HepG2 (cell line): ENCODE measurements at regions not wholly inside any gene's neighbourhood (a gene's known extent, or its start where the extent isn't known, plus 50 kb on each side); places are given as distances from the start of the nearest gene placed in this dataset.
A peak's percentile ranks its signal among the peaks of the same experiment; 100 is the strongest.
"Not testable (repeated sequence)": the region's sequence is repeated elsewhere in the genome, so short reads cannot be mapped to it uniquely, and the experiment has no call there.

Experiments
- ATAC-seq: fragments of 200-7000 bp; cut with Tn5 transposase; 3 replicates; pipeline ENCODE4 v1.9.1; 2020; ENCODE audit warnings: mild to moderate bottlenecking, moderate library complexity
- BruUV-seq: library from RNA; stranded (reverse); fragments of 400-500 nt; replicated peaks from 2 replicates; lab custom pipeline; 2021; lab: Mats Ljungman, UMichigan
- CTCF ChIA-PET: fragments of 300-600 bp; formaldehyde crosslinking; extraction: SDS; loops from one replicate; lab custom pipeline; 2021; ENCODE audit warnings: low total read pairs, inconsistent platforms, low intra/inter-chr PET ratio; lab: Yijun Ruan, JAX
- POLR2A ChIA-PET: fragments of 350-600 bp; sonication (Branson Sonifier 250); formaldehyde crosslinking; loops from one replicate; lab custom pipeline; 2020; ENCODE audit warnings: antibody characterized with exemption, inconsistent platforms; lab: Yijun Ruan, JAX
- DNase-seq: peaks from one replicate; pipeline ENCODE4 v3.0.0-alpha.2; 2015; ENCODE audit warnings: low spot score
- FAIRE-seq: peaks from 3 replicates; lab custom pipeline; 2011; peaks lifted over from hg19 to GRCh38; lab: Jason Lieb, UNC
- H2AFZ ChIP-seq: one replicate; pipeline ENCODE4 v1.6.1; 2011; ENCODE audit warnings: low read length, inconsistent platforms
- H3K27ac ChIP-seq: fragments of 300-600 bp; 3 replicates; pipeline ENCODE4 v1.8.0; 2011; ENCODE audit warnings: mixed run types, mild to moderate bottlenecking, mixed read lengths, low read length, inconsistent platforms; ENCODE audit not compliant: insufficient read depth; ENCODE audit errors: extremely low read length
- H3K27me3 ChIP-seq, 2 experiments: fragments of 200-600 bp in 1 of 2; 2 replicates in 1 of 2; 3 replicates in 1 of 2; pipeline versions ENCODE4 v1.6.0 to v1.8.0; 2011; ENCODE audit warnings: low read length in 2 of 2, mild to moderate bottlenecking in 2 of 2, moderate library complexity in 2 of 2, inconsistent platforms in 1 of 2; ENCODE audit not compliant: insufficient read depth in 2 of 2, control insufficient read depth in 1 of 2
- H3K36me3 ChIP-seq, 2 experiments: fragments of 200-600 bp in 1 of 2; replicated peaks in 1 of 2; 2 replicates in 1 of 2; 3 replicates in 1 of 2; pipeline versions ENCODE4 v1.5.1 to v1.8.0; 2011; ENCODE audit warnings: low read length in 2 of 2, inconsistent platforms in 1 of 2; ENCODE audit not compliant: insufficient read depth in 2 of 2, control insufficient read depth in 1 of 2
- H3K4me1 ChIP-seq: 2 replicates; pipeline ENCODE4 v1.5.1; 2012; ENCODE audit warnings: low read length, inconsistent platforms; ENCODE audit not compliant: insufficient read depth
- H3K4me2 ChIP-seq: 2 replicates; pipeline ENCODE4 v1.6.0; 2011; ENCODE audit warnings: low read depth, low read length, inconsistent platforms
- H3K4me3 ChIP-seq, 3 experiments: fragments of 200-600 bp in 1 of 3; sonication (generic), shearing (Covaris generic) in 1 of 3; replicated peaks in 1 of 3; 2 replicates each; pipeline ENCODE4 v1.5.1; 2011 to 2016; ENCODE audit warnings: low read length in 3 of 3, inconsistent platforms in 2 of 3, low read depth in 2 of 3, mild to moderate bottlenecking in 2 of 3, control low read depth in 1 of 3, mixed read lengths in 1 of 3; ENCODE audit not compliant: insufficient read depth in 1 of 3
- H3K79me2 ChIP-seq: one replicate; pipeline ENCODE4 v1.6.1; 2011; ENCODE audit warnings: low read length, inconsistent platforms; ENCODE audit not compliant: insufficient read depth
- H3K9ac ChIP-seq: 2 replicates; pipeline ENCODE4 v1.6.0; 2011; ENCODE audit warnings: mild to moderate bottlenecking, low read depth, low read length, inconsistent platforms; ENCODE audit not compliant: insufficient read depth
- H3K9me3 ChIP-seq: 2 replicates; pipeline ENCODE4 v1.5.1; 2012; ENCODE audit warnings: mild to moderate bottlenecking, low read length
- H4K20me1 ChIP-seq: 2 replicates; pipeline ENCODE4 v1.6.0; 2011; ENCODE audit warnings: inconsistent platforms, mild to moderate bottlenecking, low read length, moderate library complexity; ENCODE audit not compliant: insufficient read depth
- CHD4 ChIP-seq: fragments of 200-600 bp; sonication (generic); IDR thresholded peaks from 2 replicates; pipeline ENCODE4 v1.7.0; 2017; ENCODE audit warnings: mild to moderate bottlenecking, low read length, borderline replicate concordance
- EZH2 ChIP-seq: conservative IDR thresholded peaks from 2 replicates; pipeline ENCODE4 v1.6.1; 2012; ENCODE audit warnings: mild to moderate bottlenecking, low read depth, low read length, moderate library complexity
- ZKSCAN1 ChIP-seq: fragments of 150-350 bp; IDR thresholded peaks from 2 replicates; pipeline ENCODE4 v1.6.1; 2014; ENCODE audit warnings: low read length
- ZMYM2 ChIP-seq: sonication (generic); formaldehyde crosslinking; IDR thresholded peaks from 2 replicates; pipeline ENCODE4 v1.8.0; 2022; ENCODE audit warnings: mild to moderate bottlenecking, missing genetic modification reagents
- WGBS: methylation state at CpG from one replicate; pipeline ENCODE4 v1.1.6; 2017; ENCODE audit warnings: low lambda C conversion rate; 5-methylcytosine and 5-hydroxymethylcytosine counted together
- in situ Hi-C: cut with HindIII; loops from 2 replicates; pipeline ENCODE4 v1.10.0; 2017; ENCODE audit warnings: low pct_unique_long_range_greater_than_20kb; ENCODE audit not compliant: extremely low pct_ligation_motif_present
- intact Hi-C: fragments of 100-400 bp; cut with micrococcal nuclease; formaldehyde crosslinking; loops from one replicate; pipeline ENCODE4 v1.10.0; 2022; ENCODE audit not compliant: unreplicated experiment

- intact Hi-C loops, H3K4me3 ChIP-seq, in situ Hi-C loops, DNase-seq, H3K4me1 ChIP-seq, BruUV-seq, H2AFZ ChIP-seq, H3K9me3 ChIP-seq, H3K27ac ChIP-seq, POLR2A ChIA-PET, H3K9ac ChIP-seq, FAIRE-seq, H3K4me2 ChIP-seq, H3K36me3 ChIP-seq, CTCF ChIA-PET, ATAC-seq, H4K20me1 ChIP-seq, H3K79me2 ChIP-seq: not testable (repeated sequence)
- TF ChIP-seq ZKSCAN1 (peak; percentile 95), EZH2 (peak; percentile 63; the same call in 1 of the 2 replicates)
- H3K27me3 ChIP-seq = peaks cover 5 to 36% of the 10 kb centered on the region in 2 experiments; a peak in 4 of 5 replicates
- WGBS = 73% methylated on average over 6 of the region's 6 CpGs
Measured at GRCh38 chr7:1356853-1357252, 102.4 kb downstream of the MICALL2 start.

DNA sequence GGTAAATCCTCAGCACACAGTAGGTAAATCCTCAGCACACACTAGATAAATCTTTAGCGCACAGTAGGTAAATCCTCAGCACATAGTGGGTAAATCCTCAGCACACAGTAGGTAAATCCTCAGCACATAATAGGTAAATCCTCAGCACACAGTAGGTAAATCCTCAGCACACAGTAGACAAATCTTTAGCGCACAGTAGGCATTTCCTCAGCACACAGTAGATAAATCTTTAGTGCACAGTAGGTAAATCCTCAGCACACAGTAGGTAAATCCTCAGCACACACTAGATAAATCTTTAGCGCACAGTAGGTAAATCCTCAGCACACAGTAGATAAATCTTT, 102.0 kb downstream of the MICALL2 start:
- H3K4me2 ChIP-seq, BruUV-seq, FAIRE-seq, H3K36me3 ChIP-seq, H3K9me3 ChIP-seq, CTCF ChIA-PET, H3K4me3 ChIP-seq, in situ Hi-C loops, H2AFZ ChIP-seq, ATAC-seq, H3K27ac ChIP-seq, DNase-seq, H3K79me2 ChIP-seq, H3K4me1 ChIP-seq, intact Hi-C loops, H3K9ac ChIP-seq, POLR2A ChIA-PET, H4K20me1 ChIP-seq: not testable (repeated sequence)
- 97% methylated on average over 3 of the region's 3 CpGs for WGBS
- H3K27me3 ChIP-seq = peaks cover 5 to 32% of the 10 kb centered on the region in 2 experiments; a peak in 4 of 5 replicates
- TF ChIP-seq ZMYM2 = peak; percentile 78; the same call in 1 of the 2 replicates
- TF ChIP-seq CHD4 = peak; percentile 80; the same call in 1 of the 2 replicates
